Liver (tissue), 8 donors: ENCODE measurements at regions not wholly inside any gene's neighbourhood (a gene's known extent, or its start where the extent isn't known, plus 50 kb on each side); places are given as distances from the start of the nearest gene placed in this dataset.

ENCODE experiments used
- DNase-seq: peaks from one replicate; pipeline ENCODE4 v3.0.0-alpha.2; 2017; ENCODE audit warnings: low spot score
- H3K27ac ChIP-seq, 2 donors: one replicate each; pipeline ENCODE4 v1.7.0; 2013; ENCODE audit warnings: inconsistent platforms in 2 of 2, low read length in 2 of 2, control low read depth in 1 of 2, low read depth in 1 of 2, mild to moderate bottlenecking in 1 of 2
- H3K27me3 ChIP-seq, 4 donors: one replicate each; pipeline versions ENCODE4 v1.6.1 to v1.7.0; 2013; ENCODE audit warnings: low read length in 3 of 4, inconsistent platforms in 1 of 4, mild to moderate bottlenecking in 1 of 4, moderate library complexity in 1 of 4; ENCODE audit not compliant: control insufficient read depth in 4 of 4, insufficient read depth in 4 of 4
- H3K36me3 ChIP-seq, 4 donors: one replicate each; pipeline versions ENCODE4 v1.6.1 to v1.7.0; 2013; ENCODE audit warnings: low read length in 3 of 4, mild to moderate bottlenecking in 3 of 4, low read depth in 1 of 4, moderate library complexity in 1 of 4; ENCODE audit not compliant: control insufficient read depth in 4 of 4, insufficient read depth in 3 of 4
- H3K4me1 ChIP-seq, 4 donors: one replicate each; pipeline versions ENCODE4 v1.6.1 to v1.7.0; 2013; ENCODE audit warnings: low read length in 3 of 4, mild to moderate bottlenecking in 3 of 4, moderate library complexity in 1 of 4; ENCODE audit not compliant: control insufficient read depth in 4 of 4, insufficient read depth in 4 of 4
- H3K4me3 ChIP-seq, 3 donors: one replicate each; pipeline versions ENCODE4 v1.6.1 to v1.7.0; 2013; ENCODE audit warnings: low read length in 3 of 3, control low read depth in 1 of 3, low read depth in 1 of 3, mild to moderate bottlenecking in 1 of 3
- H3K9ac ChIP-seq, 2 donors: one replicate each; pipeline ENCODE4 v1.7.0; 2013; ENCODE audit warnings: low read length in 2 of 2, mild to moderate bottlenecking in 2 of 2, moderate library complexity in 2 of 2, control low read depth in 1 of 2, low read depth in 1 of 2
- H3K9me3 ChIP-seq, 4 donors: one replicate each; pipeline versions ENCODE4 v1.6.1 to v1.7.0; 2013; ENCODE audit warnings: low read length in 3 of 4; ENCODE audit not compliant: control insufficient read depth in 4 of 4
- ATF3 ChIP-seq: IDR thresholded peaks from 2 replicates; pipeline ENCODE4 v1.6.1; 2016; ENCODE audit warnings: antibody characterized with exemption
- CTCF ChIP-seq: fragments of 150-350 bp; IDR thresholded peaks from 2 replicates; pipeline ENCODE4 v1.5.1; 2017; ENCODE audit warnings: improper control_type of control experiment, low read depth, low read length; ENCODE audit not compliant: missing input control
- EGR1 ChIP-seq, 2 donors: IDR thresholded peaks; 2 replicates each; pipeline ENCODE4 v1.6.1; 2016 to 2018; ENCODE audit warnings: antibody characterized with exemption in 2 of 2, low read depth in 2 of 2
- FOXA1 ChIP-seq: IDR thresholded peaks from 2 replicates; pipeline ENCODE4 v1.6.1; 2016; ENCODE audit warnings: antibody characterized with exemption
- FOXA2 ChIP-seq: IDR thresholded peaks from 2 replicates; pipeline ENCODE4 v1.6.1; 2016; ENCODE audit warnings: antibody characterized with exemption
- GABPA ChIP-seq, 2 donors: IDR thresholded peaks in 1 of 2; conservative IDR thresholded peaks in 1 of 2; 2 replicates each; pipeline ENCODE4 v1.6.1; 2016; ENCODE audit warnings: antibody characterized with exemption in 2 of 2, mild to moderate bottlenecking in 1 of 2, moderate library complexity in 1 of 2
- HNF4A ChIP-seq, 2 donors: conservative IDR thresholded peaks; 2 replicates each; pipeline ENCODE4 v1.6.1; 2016; ENCODE audit warnings: antibody characterized with exemption in 2 of 2, mild to moderate bottlenecking in 2 of 2
- HNF4G ChIP-seq: IDR thresholded peaks from 2 replicates; pipeline ENCODE4 v1.6.1; 2016; ENCODE audit warnings: antibody characterized with exemption
- JUND ChIP-seq, 2 donors: IDR thresholded peaks; 2 replicates each; pipeline ENCODE4 v1.6.1; 2016; ENCODE audit warnings: antibody characterized with exemption in 2 of 2
- MAX ChIP-seq: IDR thresholded peaks from 2 replicates; pipeline ENCODE4 v1.6.1; 2016; ENCODE audit warnings: antibody characterized with exemption
- NR2F2 ChIP-seq: IDR thresholded peaks from 2 replicates; pipeline ENCODE4 v1.6.1; 2016; ENCODE audit warnings: antibody characterized with exemption
- RAD21 ChIP-seq, 2 donors: IDR thresholded peaks; 2 replicates each; pipeline ENCODE4 v1.6.1; 2016; ENCODE audit warnings: antibody characterized with exemption in 2 of 2, mild to moderate bottlenecking in 2 of 2
- REST ChIP-seq: IDR thresholded peaks from 2 replicates; pipeline ENCODE4 v1.6.1; 2016; ENCODE audit warnings: antibody characterized with exemption, mild to moderate bottlenecking
- RXRA ChIP-seq, 2 donors: IDR thresholded peaks; 2 replicates each; pipeline ENCODE4 v1.6.1; 2017 to 2018; ENCODE audit warnings: antibody characterized with exemption in 2 of 2, mild to moderate bottlenecking in 1 of 2
- SP1 ChIP-seq: IDR thresholded peaks from 2 replicates; pipeline ENCODE4 v1.6.1; 2018; ENCODE audit warnings: antibody characterized with exemption, mild to moderate bottlenecking
- TAF1 ChIP-seq: conservative IDR thresholded peaks from 2 replicates; pipeline ENCODE4 v1.6.1; 2016; ENCODE audit warnings: antibody characterized with exemption, mild to moderate bottlenecking
- YY1 ChIP-seq: IDR thresholded peaks from 2 replicates; pipeline ENCODE4 v1.6.1; 2016; ENCODE audit warnings: antibody characterized with exemption, mild to moderate bottlenecking
- ZBTB33 ChIP-seq: IDR thresholded peaks from 2 replicates; pipeline ENCODE4 v1.6.1; 2016; ENCODE audit warnings: antibody characterized with exemption
- whole genome bisulfite sequencing: extraction: QIAGEN DNeasy Blood & Tissue Kit; methylation state at CpG from one replicate; pipeline ENCODE4 v1.1.7; 2013; 5-methylcytosine and 5-hydroxymethylcytosine counted together
- donor health status: healthy.
- donor health status: healthy.
- donor health status: healthy.
- donor health status: healthy.
- donor health status: healthy.

- no peaks in the 10 kb centered on the region for H3K27me3 ChIP-seq
- WGBS, result 86% methylated on average over 5 of the region's 5 CpGs
- no peak for TF ChIP-seq RXRA (IDR thresholded peaks at IDR 0.05)
- TF ChIP-seq FOXA2, result no peak
- TF ChIP-seq GABPA (IDR thresholded peaks at IDR 0.05 in 1 of 2, conservative IDR thresholded peaks at IDR 0.05 in 1 of 2), result no peak
- TF ChIP-seq JUND (IDR thresholded peaks at IDR 0.05), result no peak
- no peak for TF ChIP-seq NR2F2
- TF ChIP-seq TAF1, result no peak
- no peak for TF ChIP-seq ZBTB33
- TF ChIP-seq RAD21 (IDR thresholded peaks at IDR 0.05), result no peak
- TF ChIP-seq SP1, result no peak
- TF ChIP-seq MAX, result no peak
- no peak for TF ChIP-seq YY1
- TF ChIP-seq CTCF, result no peak
- no peak for TF ChIP-seq HNF4G
- TF ChIP-seq ATF3, result no peak
- no peak for TF ChIP-seq REST
- TF ChIP-seq EGR1 (IDR thresholded peaks at IDR 0.05; ENCODE audit: low read depth in 2 of 2), result no peak
- TF ChIP-seq FOXA1, result no peak
- no peak for TF ChIP-seq HNF4A (conservative IDR thresholded peaks at IDR 0.05)
- no peaks in the 10 kb centered on the region for H3K36me3 ChIP-seq
- no peaks in the 10 kb centered on the region for H3K9me3 ChIP-seq
- H3K4me3 ChIP-seq, result no peak overlapping the region
- H3K9ac ChIP-seq, result no peak overlapping the region
- peaks cover 0 to 12% (median 0%) of the 10 kb centered on the region in 4 donors for H3K4me1 ChIP-seq
- no peak overlapping the region for H3K27ac ChIP-seq
- no peak for DNase-seq
These were observed 90.2 kb upstream of the C9orf72 start for GRCh38 chr9:27663526-27663925.
